Activated CD8-positive, alpha-beta T cell treated with anti-CD3 and anti-CD28 coated beads for 36 hours (primary cell): ENCODE measurements at regions not wholly inside any gene's neighbourhood (a gene's known extent, or its start where the extent isn't known, plus 50 kb on each side); places are given as distances from the start of the nearest gene placed in this dataset.
"Not testable (repeated sequence)": the region's sequence is repeated elsewhere in the genome, so short reads cannot be mapped to it uniquely, and the experiment has no call there.

Source experiments
- ATAC-seq: fragments of 200-7000 bp; cut with Tn5 transposase; one replicate; pipeline ENCODE4 v1.10.0; 2021; ENCODE audit warnings: mild to moderate bottlenecking, moderate library complexity
- CTCF ChIA-PET: fragments of 350-600 bp; sonication (Branson Sonifier 250); formaldehyde crosslinking; loops from one replicate; lab custom pipeline; 2021; ENCODE audit warnings: antibody characterized with exemption; lab: Charles Lee
- POLR2A ChIA-PET: fragments of 350-600 bp; sonication (Branson Sonifier 250); formaldehyde crosslinking; loops from one replicate; lab custom pipeline; 2021; ENCODE audit warnings: antibody characterized with exemption; lab: Charles Lee
- DNase-seq: peaks from one replicate; pipeline ENCODE4 v3.0.0-alpha.2; 2020
- H3K27ac Mint-ChIP-seq: one replicate; pipeline ENCODE4 v1.8.0; 2021; ENCODE audit warnings: mild to moderate bottlenecking, mixed read lengths
- H3K27me3 Mint-ChIP-seq: one replicate; pipeline ENCODE4 v1.8.0; 2021; ENCODE audit warnings: mixed read lengths
- H3K36me3 Mint-ChIP-seq: one replicate; pipeline ENCODE4 v1.8.0; 2021; ENCODE audit warnings: low read depth, mixed read lengths
- H3K4me1 Mint-ChIP-seq: one replicate; pipeline ENCODE4 v1.8.0; 2021; ENCODE audit warnings: low read depth, mixed read lengths
- H3K4me3 Mint-ChIP-seq: one replicate; pipeline ENCODE4 v1.8.0; 2021; ENCODE audit warnings: mild to moderate bottlenecking, moderate library complexity, mixed read lengths
- H3K9me3 Mint-ChIP-seq: one replicate; pipeline ENCODE4 v1.8.0; 2021; ENCODE audit warnings: mixed read lengths
- CTCF ChIP-seq: fragments of 200-600 bp; IDR thresholded peaks from one replicate; pipeline ENCODE4 v1.8.0; 2022; ENCODE audit warnings: antibody characterized with exemption, mild to moderate bottlenecking
- intact Hi-C: fragments of 100-400 bp; cut with micrococcal nuclease; formaldehyde crosslinking; loops from one replicate; pipeline ENCODE4 v1.10.0; 2022

GRCh38 chr5:90095292-90096060, 314.1 kb downstream of the CETN3 start:
- no peaks in the 10 kb centered on the region for H3K4me1 Mint-ChIP-seq
- intact Hi-C loops, result no loop called here
- CTCF ChIA-PET, result no interaction called here
- H3K27me3 Mint-ChIP-seq, result no peaks in the 10 kb centered on the region
- TF ChIP-seq CTCF, result no peak
- H3K27ac Mint-ChIP-seq, result no peak overlapping the region
- POLR2A ChIA-PET, result no interaction called here
- H3K4me3 Mint-ChIP-seq, result no peak overlapping the region
- peaks cover 3% of the 10 kb centered on the region for H3K9me3 Mint-ChIP-seq
- DNase-seq (no peak), ATAC-seq (no peak)
- H3K36me3 Mint-ChIP-seq, result no peaks in the 10 kb centered on the region

- no peak for ATAC-seq
- POLR2A ChIA-PET, result no interaction called here
- Mint-ChIP-seq H3K27ac (no peak overlapping the region), H3K27me3 (no peaks in the 10 kb centered on the region), H3K9me3 (peaks cover 4% of the 10 kb centered on the region), H3K4me3 (no peak overlapping the region), H3K36me3 (no peaks in the 10 kb centered on the region), H3K4me1 (no peaks in the 10 kb centered on the region)
- DNase-seq, result no peak
- CTCF ChIA-PET, result no interaction called here
- intact Hi-C loops, result no loop called here
- no peak for TF ChIP-seq CTCF
Observed at GRCh38 chr5:90093751-90094485, 315.6 kb downstream of the CETN3 start.

- no peak overlapping the region for H3K27ac Mint-ChIP-seq
Observed at GRCh38 chr5:90092734-90093133, 316.8 kb downstream of the CETN3 start.

GRCh38 chr5:90084342-90084741, 325.2 kb downstream of the CETN3 start:
- no peak for DNase-seq
- TF ChIP-seq CTCF, result no peak
- CTCF ChIA-PET, result no interaction called here
- Mint-ChIP-seq H3K4me1 (no peaks in the 10 kb centered on the region), H3K27me3 (no peaks in the 10 kb centered on the region), H3K4me3 (no peak overlapping the region), H3K36me3 (no peaks in the 10 kb centered on the region), H3K9me3 (peaks cover 8% of the 10 kb centered on the region), H3K27ac (no peak overlapping the region)
- intact Hi-C loops, result no loop called here
- ATAC-seq, result no peak
- POLR2A ChIA-PET, result no interaction called here

More at GRCh38 chr5:90092734-90093133, 316.8 kb downstream of the CETN3 start:
- intact Hi-C loops, result no loop called here
- ATAC-seq (no peak), DNase-seq (no peak)
- Mint-ChIP-seq H3K27me3 (no peaks in the 10 kb centered on the region), H3K9me3 (peaks cover 6% of the 10 kb centered on the region), H3K36me3 (no peaks in the 10 kb centered on the region), H3K4me3 (no peak overlapping the region), H3K4me1 (no peaks in the 10 kb centered on the region)
- TF ChIP-seq CTCF, result no peak
- ChIA-PET POLR2A (no interaction called here), CTCF (no interaction called here)

- POLR2A ChIA-PET, H3K4me3 Mint-ChIP-seq, H3K27ac Mint-ChIP-seq, H3K27me3 Mint-ChIP-seq, H3K9me3 Mint-ChIP-seq, DNase-seq, H3K4me1 Mint-ChIP-seq, ATAC-seq, H3K36me3 Mint-ChIP-seq, intact Hi-C loops: not testable (repeated sequence)
- CTCF ChIA-PET, result interaction anchor here (0.7 kb wide), 1 partner anchor 193 kb away, joined by 3 read pairs; no protein-coding TSS in a partner anchor
Observed at GRCh38 chr5:90073026-90073570, 336.5 kb downstream of the CETN3 start.
